ENCODE measurements at regions not wholly inside any gene's neighbourhood (a gene's known extent, or its start where the extent isn't known, plus 50 kb on each side); places are given as distances from the start of the nearest gene placed in this dataset.
"Not testable (repeated sequence)": the region's sequence is repeated elsewhere in the genome, so short reads cannot be mapped to it uniquely, and the experiment has no call there.

DNA sequence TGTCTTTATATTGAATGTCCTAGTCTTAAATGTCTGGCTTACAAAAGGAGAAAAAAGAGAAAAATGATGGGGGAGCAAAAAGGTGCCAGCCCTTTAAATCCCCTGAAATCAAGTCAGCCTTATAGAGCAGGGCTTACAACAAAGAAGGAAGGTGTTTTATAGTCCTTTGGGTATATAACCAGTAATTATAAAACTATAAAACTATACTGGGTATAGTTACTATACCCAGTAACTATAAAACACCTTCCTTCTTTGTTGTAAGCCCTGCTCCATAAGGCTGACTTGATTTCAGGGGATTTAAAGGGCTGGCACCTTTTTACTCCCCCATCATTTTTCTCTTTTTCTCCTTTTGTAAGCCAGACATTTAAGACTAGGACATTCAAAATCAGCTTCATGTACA is 598.0 kb upstream of the SEMA6D start:
- Histone ChIP-seq H3K79me2 (ENCODE audit: low read length) (no peaks in the 10 kb centered on the region), H4K20me1 (ENCODE audit: insufficient read depth, low read length) (no peaks in the 10 kb centered on the region), H3K36me3 (replicated peaks; ENCODE audit: insufficient read depth, low read length) (no peaks in the 10 kb centered on the region), H3K9me3 (replicated peaks; ENCODE audit: insufficient read depth, low read length) (no peaks in the 10 kb centered on the region), H3K9me2 (replicated peaks; ENCODE audit: insufficient read depth, low read length) (no peaks in the 10 kb centered on the region), H3K4me1 (ENCODE audit: low read length) (no peaks in the 10 kb centered on the region), H3K9ac (ENCODE audit: low read length) (no peak overlapping the region), H3K4me3 (ENCODE audit: low read length) (no peak overlapping the region), H3K27me3 (replicated peaks; ENCODE audit: insufficient read depth, low read length) (no peaks in the 10 kb centered on the region), H3K4me2 (ENCODE audit: low read depth, low read length) (no peak overlapping the region), H3F3A (ENCODE audit: insufficient read depth, low read length) (no peaks in the 10 kb centered on the region), H2AFZ (ENCODE audit: low read length) (no peak overlapping the region), H3K27ac (ENCODE audit: low read length) (no peak overlapping the region)
- DNase-seq = no peak
- TF ChIP-seq CTCF (IDR thresholded peaks at IDR 0.05; ENCODE audit: low read length) (no peak), EZH2phosphoT487 (IDR thresholded peaks at IDR 0.05; ENCODE audit: low read length) (no peak), EZH2 (optimal IDR thresholded peaks at IDR 0.05; ENCODE audit: low read depth, low read length) (no peak)

DNA sequence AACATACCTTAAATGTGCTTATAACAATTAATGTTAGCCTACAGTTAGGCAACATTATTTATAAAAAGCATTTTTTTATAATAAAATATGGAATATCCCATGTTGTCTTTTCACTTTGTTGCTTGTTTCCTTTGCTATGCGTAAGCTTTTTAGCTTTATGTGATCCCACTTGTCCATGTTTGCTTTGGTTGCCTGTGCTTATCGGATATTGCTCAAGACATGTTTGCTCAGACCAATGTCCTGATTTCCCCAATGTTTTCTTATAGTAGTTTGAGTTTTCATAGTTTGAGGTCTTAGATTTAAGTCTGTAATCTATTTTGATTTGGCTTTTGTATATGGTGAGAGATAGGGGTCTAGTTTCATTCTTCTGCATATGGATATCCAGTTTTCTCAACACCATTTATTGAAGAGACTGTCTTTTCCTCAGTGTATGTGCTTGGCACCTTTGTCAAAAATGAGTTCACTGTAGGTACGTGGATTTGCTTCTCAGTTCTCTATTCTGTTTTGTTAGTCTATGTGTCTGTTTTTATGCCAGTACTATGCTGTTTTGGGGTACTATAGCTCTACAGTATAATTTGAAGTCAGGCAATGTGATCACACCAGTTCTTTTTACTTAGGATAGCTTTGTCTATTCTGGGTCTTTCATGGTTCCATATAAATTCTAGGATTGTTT is 592.7 kb upstream of the SEMA6D start:
- DNase-seq = no peak
- Histone ChIP-seq H4K20me1 (ENCODE audit: insufficient read depth, low read length) (no peaks in the 10 kb centered on the region), H3F3A (ENCODE audit: insufficient read depth, low read length) (no peaks in the 10 kb centered on the region), H3K27me3 (replicated peaks; ENCODE audit: insufficient read depth, low read length) (no peaks in the 10 kb centered on the region), H3K4me3 (ENCODE audit: low read length) (no peak overlapping the region), H3K36me3 (replicated peaks; ENCODE audit: insufficient read depth, low read length) (no peaks in the 10 kb centered on the region), H3K9me3 (replicated peaks; ENCODE audit: insufficient read depth, low read length) (no peaks in the 10 kb centered on the region), H3K4me2 (ENCODE audit: low read depth, low read length) (no peak overlapping the region), H3K4me1 (ENCODE audit: low read length) (no peaks in the 10 kb centered on the region), H3K9me2 (replicated peaks; ENCODE audit: insufficient read depth, low read length) (no peaks in the 10 kb centered on the region), H3K9ac (ENCODE audit: low read length) (no peak overlapping the region), H3K79me2 (ENCODE audit: low read length) (no peaks in the 10 kb centered on the region), H3K27ac (ENCODE audit: low read length) (no peak overlapping the region), H2AFZ (ENCODE audit: low read length) (no peak overlapping the region)
- TF ChIP-seq CTCF (IDR thresholded peaks at IDR 0.05; ENCODE audit: low read length) (no peak), EZH2phosphoT487 (IDR thresholded peaks at IDR 0.05; ENCODE audit: low read length) (no peak), EZH2 (optimal IDR thresholded peaks at IDR 0.05; ENCODE audit: low read depth, low read length) (no peak)

GRCh38 chr15:47129033-47129432 is 588.3 kb upstream of the SEMA6D start:
- Histone ChIP-seq H4K20me1 (ENCODE audit: insufficient read depth, low read length) (no peaks in the 10 kb centered on the region), H3K9ac (ENCODE audit: low read length) (no peak overlapping the region), H3K9me3 (replicated peaks; ENCODE audit: insufficient read depth, low read length) (no peaks in the 10 kb centered on the region), H3K36me3 (replicated peaks; ENCODE audit: insufficient read depth, low read length) (no peaks in the 10 kb centered on the region), H3K4me1 (ENCODE audit: low read length) (no peaks in the 10 kb centered on the region), H2AFZ (ENCODE audit: low read length) (no peak overlapping the region), H3K27me3 (replicated peaks; ENCODE audit: insufficient read depth, low read length) (no peaks in the 10 kb centered on the region), H3K4me2 (ENCODE audit: low read depth, low read length) (no peak overlapping the region), H3K79me2 (ENCODE audit: low read length) (no peaks in the 10 kb centered on the region), H3K4me3 (ENCODE audit: low read length) (no peak overlapping the region), H3K27ac (ENCODE audit: low read length) (no peak overlapping the region), H3F3A (ENCODE audit: insufficient read depth, low read length) (no peaks in the 10 kb centered on the region), H3K9me2 (replicated peaks; ENCODE audit: insufficient read depth, low read length) (no peaks in the 10 kb centered on the region)
- TF ChIP-seq EZH2 (optimal IDR thresholded peaks at IDR 0.05; ENCODE audit: low read depth, low read length) = no peak
- TF ChIP-seq CTCF (IDR thresholded peaks at IDR 0.05; ENCODE audit: low read length) = no peak
- TF ChIP-seq EZH2phosphoT487 (IDR thresholded peaks at IDR 0.05; ENCODE audit: low read length) = no peak
- DNase-seq = no peak

DNA sequence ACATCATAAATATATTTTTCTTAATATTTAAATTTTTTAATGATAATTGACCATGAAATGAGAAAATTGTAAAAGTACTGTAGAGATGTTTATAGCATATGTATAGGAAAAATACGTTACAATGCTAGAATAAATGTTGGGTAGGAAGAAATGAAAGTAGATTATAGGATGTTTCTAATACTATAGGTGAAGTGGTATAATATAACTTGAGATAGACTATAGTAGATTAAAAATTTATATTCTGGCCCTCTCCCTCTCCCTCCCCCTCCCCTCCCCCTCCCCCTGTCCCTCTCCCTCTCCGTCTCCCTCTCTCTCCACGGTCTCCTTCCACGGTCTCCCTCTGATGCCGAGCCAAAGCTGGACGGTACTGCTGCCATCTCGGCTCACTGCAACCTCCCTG is 585.9 kb upstream of the SEMA6D start:
- H3K9me2 ChIP-seq (replicated peaks; ENCODE audit: insufficient read depth, low read length); H3K79me2 ChIP-seq (ENCODE audit: low read length); H3K4me2 ChIP-seq (ENCODE audit: low read depth, low read length); H3K27ac ChIP-seq (ENCODE audit: low read length); H3F3A ChIP-seq (ENCODE audit: insufficient read depth, low read length); H3K9ac ChIP-seq (ENCODE audit: low read length); H3K4me3 ChIP-seq (ENCODE audit: low read length); H3K4me1 ChIP-seq (ENCODE audit: low read length); H3K9me3 ChIP-seq (replicated peaks; ENCODE audit: insufficient read depth, low read length); H2AFZ ChIP-seq (ENCODE audit: low read length); H3K27me3 ChIP-seq (replicated peaks; ENCODE audit: insufficient read depth, low read length); H4K20me1 ChIP-seq (ENCODE audit: insufficient read depth, low read length); H3K36me3 ChIP-seq (replicated peaks; ENCODE audit: insufficient read depth, low read length); DNase-seq: not testable (repeated sequence)

Measured in MM.1S (cell line).